IMR-90 (cell line): ENCODE measurements at regions not wholly inside any gene's neighbourhood (a gene's known extent, or its start where the extent isn't known, plus 50 kb on each side); places are given as distances from the start of the nearest gene placed in this dataset.

Experiments used
- ATAC-seq: fragments of 200-7000 bp; cut with Tn5 transposase; 2 replicates; pipeline ENCODE4 v1.9.1; 2020; ENCODE audit warnings: low read depth, mild to moderate bottlenecking, moderate library complexity
- BruUV-seq: library from RNA; stranded (reverse); fragments of 400-500 nt; replicated peaks from 2 replicates; lab custom pipeline; 2021; lab: Mats Ljungman, UMichigan
- CTCF ChIA-PET: fragments of 300-600 bp; formaldehyde crosslinking; extraction: SDS; loops from one replicate; lab custom pipeline; 2021; ENCODE audit warnings: antibody characterized with exemption; lab: Yijun Ruan, JAX
- POLR2A ChIA-PET: fragments of 300-600 bp; sonication (Branson Sonifier 250); formaldehyde crosslinking; loops from one replicate; lab custom pipeline; 2022; ENCODE audit warnings: antibody characterized with exemption; ENCODE audit not compliant: unreplicated experiment; lab: Charles Lee
- DNase-seq: peaks from one replicate; pipeline ENCODE4 v3.0.0; 2013
- H2AFZ ChIP-seq: replicated peaks from 2 replicates; pipeline ENCODE3; 2013; ENCODE audit warnings: low read length, mild to moderate bottlenecking; ENCODE audit not compliant: poor library complexity
- H2AK5ac ChIP-seq: 2 replicates; pipeline ENCODE4 v1.6.1; 2013; ENCODE audit warnings: low read depth, low read length, inconsistent platforms
- H2AK9ac ChIP-seq: replicated peaks from 2 replicates; pipeline ENCODE3; 2013; ENCODE audit warnings: mild to moderate bottlenecking, low read depth, low read length, moderate library complexity; ENCODE audit not compliant: poor library complexity
- H2BK120ac ChIP-seq: 2 replicates; pipeline ENCODE4 v1.6.1; 2013; ENCODE audit warnings: low read depth, low read length, inconsistent platforms
- H2BK15ac ChIP-seq: 3 replicates; pipeline ENCODE4 v1.6.1; 2013; ENCODE audit warnings: low read depth, low read length, inconsistent platforms
- H2BK20ac ChIP-seq: 2 replicates; pipeline ENCODE4 v1.6.1; 2013; ENCODE audit warnings: low read depth, mild to moderate bottlenecking, inconsistent platforms, low read length, moderate library complexity
- H2BK5ac ChIP-seq: 2 replicates; pipeline ENCODE4 v1.6.1; 2013; ENCODE audit warnings: mild to moderate bottlenecking, low read depth, low read length, inconsistent platforms; ENCODE audit not compliant: poor library complexity, severe bottlenecking
- H3K14ac ChIP-seq: replicated peaks from 2 replicates; pipeline ENCODE4 v1.6.1; 2013; ENCODE audit warnings: low read depth, low read length, inconsistent platforms
- H3K18ac ChIP-seq: 2 replicates; pipeline ENCODE4 v1.6.1; 2013; ENCODE audit warnings: low read depth, low read length, control low read depth
- H3K23ac ChIP-seq: 2 replicates; pipeline ENCODE4 v1.6.1; 2013; ENCODE audit warnings: low read depth, low read length, inconsistent platforms
- H3K27ac ChIP-seq: 2 replicates; pipeline ENCODE4 v1.5.1; 2013; ENCODE audit warnings: mild to moderate bottlenecking, control low read depth, low read length; ENCODE audit not compliant: insufficient read depth
- H3K27me3 ChIP-seq: 2 replicates; pipeline ENCODE4 v1.6.1; 2013; ENCODE audit warnings: low read length; ENCODE audit not compliant: control insufficient read depth, insufficient read depth
- H3K36me3 ChIP-seq: 2 replicates; pipeline ENCODE4 v1.6.1; 2013; ENCODE audit warnings: low read length, mixed read lengths; ENCODE audit not compliant: control insufficient read depth, insufficient read depth
- H3K4ac ChIP-seq: 2 replicates; pipeline ENCODE4 v1.6.1; 2013; ENCODE audit warnings: low read depth, low read length, inconsistent platforms
- H3K4me1 ChIP-seq: 2 replicates; pipeline ENCODE4 v1.6.1; 2013; ENCODE audit warnings: low read length, mixed read lengths; ENCODE audit not compliant: control insufficient read depth, insufficient read depth
- H3K4me2 ChIP-seq: 2 replicates; pipeline ENCODE4 v1.6.1; 2013; ENCODE audit warnings: low read depth, mild to moderate bottlenecking, control low read depth, low read length, moderate library complexity
- H3K4me3 ChIP-seq: 2 replicates; pipeline ENCODE4 v1.5.1; 2013; ENCODE audit warnings: low read depth, mild to moderate bottlenecking, control low read depth, low read length, moderate library complexity; ENCODE audit not compliant: insufficient read depth
- H3K56ac ChIP-seq: 2 replicates; pipeline ENCODE4 v1.6.1; 2013; ENCODE audit warnings: low read length, inconsistent platforms; ENCODE audit not compliant: insufficient read depth; ENCODE audit errors: extremely low read depth
- H3K79me1 ChIP-seq, 2 experiments: 2 replicates each; pipeline ENCODE4 v1.6.1; 2013; ENCODE audit warnings: low read length in 2 of 2, inconsistent platforms in 1 of 2, low read depth in 1 of 2
- H3K9ac ChIP-seq: 2 replicates; pipeline ENCODE4 v1.6.1; 2013; ENCODE audit warnings: low read depth, low read length, control low read depth
- H3K9me1 ChIP-seq: 2 replicates; pipeline ENCODE4 v1.6.1; 2013; ENCODE audit warnings: low read length, inconsistent platforms; ENCODE audit not compliant: insufficient read depth
- H3K9me3 ChIP-seq: 2 replicates; pipeline ENCODE4 v1.6.1; 2013; ENCODE audit warnings: low read length; ENCODE audit not compliant: control insufficient read depth, insufficient read depth
- H4K20me1 ChIP-seq: 2 replicates; pipeline ENCODE4 v1.6.1; 2013; ENCODE audit warnings: low read length, inconsistent platforms; ENCODE audit not compliant: insufficient read depth
- H4K5ac ChIP-seq: 2 replicates; pipeline ENCODE4 v1.6.1; 2013; ENCODE audit warnings: mild to moderate bottlenecking, low read depth, low read length, control low read depth
- H4K8ac ChIP-seq, 2 experiments: 2 replicates each; pipeline ENCODE4 v1.6.1; 2013; ENCODE audit warnings: low read depth in 2 of 2, low read length in 2 of 2, control low read depth in 1 of 2, inconsistent platforms in 1 of 2
- H4K91ac ChIP-seq: 2 replicates; pipeline ENCODE4 v1.6.1; 2013; ENCODE audit warnings: low read depth, low read length, inconsistent platforms; ENCODE audit not compliant: insufficient read depth
- BHLHE40 ChIP-seq: fragments of 150-350 bp; IDR thresholded peaks from 2 replicates; pipeline ENCODE4 v1.6.1; 2016; ENCODE audit warnings: mild to moderate bottlenecking, low read depth, low read length
- CEBPB ChIP-seq: IDR thresholded peaks from 2 replicates; pipeline ENCODE4 v1.6.1; 2012; ENCODE audit warnings: low read depth, low read length, improper control_type of control experiment
- CHD1 ChIP-seq: IDR thresholded peaks from 2 replicates; pipeline ENCODE4 v1.6.1; 2012; ENCODE audit warnings: low read depth, low read length, improper control_type of control experiment
- ELK1 ChIP-seq: fragments of 150-350 bp; IDR thresholded peaks from 2 replicates; pipeline ENCODE4 v1.6.1; 2016; ENCODE audit warnings: low read depth, mild to moderate bottlenecking, low read length, moderate library complexity, borderline replicate concordance
- FOS ChIP-seq: fragments of 150-350 bp; IDR thresholded peaks from 2 replicates; pipeline ENCODE4 v1.6.1; 2016; ENCODE audit warnings: low read depth, low read length
- MAFK ChIP-seq: IDR thresholded peaks from 2 replicates; pipeline ENCODE4 v1.6.1; 2012; ENCODE audit warnings: low read depth, low read length, improper control_type of control experiment
- MAZ ChIP-seq: IDR thresholded peaks from 2 replicates; pipeline ENCODE4 v1.6.1; 2012; ENCODE audit warnings: low read depth, mild to moderate bottlenecking, low read length, improper control_type of control experiment, moderate library complexity, borderline replicate concordance
- MXI1 ChIP-seq: IDR thresholded peaks from 2 replicates; pipeline ENCODE4 v1.6.1; 2012; ENCODE audit warnings: low read depth, mild to moderate bottlenecking, low read length, moderate library complexity, borderline replicate concordance
- NFE2L2 ChIP-seq: fragments of 150-350 bp; IDR thresholded peaks from 2 replicates; pipeline ENCODE4 v1.6.1; 2016; ENCODE audit warnings: low read depth, mild to moderate bottlenecking, low read length
- POLR2A ChIP-seq: IDR thresholded peaks from 2 replicates; pipeline ENCODE4 v1.6.1; 2012; ENCODE audit warnings: mild to moderate bottlenecking, low read depth, low read length
- RCOR1 ChIP-seq: IDR thresholded peaks from 2 replicates; pipeline ENCODE4 v1.6.1; 2012; ENCODE audit warnings: mild to moderate bottlenecking, low read length, improper control_type of control experiment; ENCODE audit not compliant: insufficient replicate concordance
- RFX5 ChIP-seq: IDR thresholded peaks from 2 replicates; pipeline ENCODE4 v1.8.0; 2012; ENCODE audit warnings: low read depth, mild to moderate bottlenecking, low read length, moderate library complexity
- SMC3 ChIP-seq: fragments of 150-350 bp; IDR thresholded peaks from 2 replicates; pipeline ENCODE4 v1.6.1; 2016; ENCODE audit warnings: low read depth, mild to moderate bottlenecking, antibody characterized with exemption, low read length, moderate library complexity
- WGBS, 2 experiments: methylation state at CpG; one replicate each; pipeline versions ENCODE4 v1.1.5 to v1.1.7; 2013; ENCODE audit warnings: missing lambda C conversion rate in 2 of 2; ENCODE audit not compliant: insufficient read length in 1 of 2; ENCODE audit errors: extremely low coverage in 2 of 2; 5-methylcytosine and 5-hydroxymethylcytosine counted together
- dilution Hi-C: fragments of 300-500 bp; cut with HindIII; formaldehyde crosslinking; loops from one replicate; pipeline ENCODE4 v1.14.3; 2018; ENCODE audit warnings: low sequenced_read_pairs; ENCODE audit not compliant: unreplicated experiment
- in situ Hi-C: fragments of 300-500 bp; cut with MboI; formaldehyde crosslinking; loops from 3 replicates; pipeline ENCODE4 v1.14.3; 2019; ENCODE audit warnings: low sequenced_read_pairs, inconsistent platforms, mixed read lengths
- intact Hi-C: fragments of 100-400 bp; cut with micrococcal nuclease; formaldehyde crosslinking; loops from 2 replicates; pipeline ENCODE4 v1.10.0; 2022
- TF ChIP-seq, protein P1 (sequence below): conservative IDR thresholded peaks from 2 replicates; pipeline ENCODE4 v1.5.1; 2012; ENCODE audit warnings: mild to moderate bottlenecking, low read depth, low read length, improper control_type of control experiment
- TF ChIP-seq, protein P2 (sequence below): fragments of 150-350 bp; IDR thresholded peaks from 2 replicates; pipeline ENCODE4 v1.6.1; 2017; ENCODE audit warnings: mild to moderate bottlenecking, antibody characterized with exemption, low read length, low read depth

GRCh38 chr6:56837322-56837894 is 117.5 kb upstream of the BEND6 start:
- BruUV-seq: no TSS peak

More at GRCh38 chr6:56837322-56837894, 117.5 kb upstream of the BEND6 start:
- no peak overlapping the region; the same call in 1 of the 2 replicates for H3K4me2 ChIP-seq
- H2AFZ ChIP-seq: no peak overlapping the region
- H3K4me1 ChIP-seq: peaks cover 3% of the 10 kb centered on the region; the same call in 1 of the 2 replicates
- no peak overlapping the region for H3K9ac ChIP-seq
- H2BK120ac ChIP-seq: no peak overlapping the region
- no peak overlapping the region for H3K27ac ChIP-seq
- no peak overlapping the region for H3K14ac ChIP-seq
- peaks cover 6 to 41% of the 10 kb centered on the region in 2 experiments; a peak in 2 of 4 replicates for H3K79me1 ChIP-seq
- H3K23ac ChIP-seq: peak overlapping the region; percentile 1; the same call in 1 of the 2 replicates
- H3K4ac ChIP-seq: no peak overlapping the region
- no peaks in the 10 kb centered on the region for H3K27me3 ChIP-seq
- no peak overlapping the region for H3K18ac ChIP-seq
- intact Hi-C loops: no loop called here
- H4K5ac ChIP-seq: no peak overlapping the region
- no peak overlapping the region for H2BK20ac ChIP-seq
- H3K9me1 ChIP-seq: peaks cover 3% of the 10 kb centered on the region; the same call in 1 of the 2 replicates
- no peak overlapping the region for H2BK15ac ChIP-seq
- ChIA-PET CTCF (no interaction called here), POLR2A (no interaction called here)
- no peak overlapping the region for H2BK5ac ChIP-seq
- no peak overlapping the region for H4K8ac ChIP-seq
- no peak overlapping the region for H2AK5ac ChIP-seq
- H4K91ac ChIP-seq: no peak overlapping the region
- ATAC-seq: no peak
- H3K36me3 ChIP-seq: no peaks in the 10 kb centered on the region
- DNase-seq: no peak
- dilution Hi-C loops: no loop called here
- H2AK9ac ChIP-seq: no peak overlapping the region
- H3K4me3 ChIP-seq: no peak overlapping the region
- TF ChIP-seq, protein P1, sequence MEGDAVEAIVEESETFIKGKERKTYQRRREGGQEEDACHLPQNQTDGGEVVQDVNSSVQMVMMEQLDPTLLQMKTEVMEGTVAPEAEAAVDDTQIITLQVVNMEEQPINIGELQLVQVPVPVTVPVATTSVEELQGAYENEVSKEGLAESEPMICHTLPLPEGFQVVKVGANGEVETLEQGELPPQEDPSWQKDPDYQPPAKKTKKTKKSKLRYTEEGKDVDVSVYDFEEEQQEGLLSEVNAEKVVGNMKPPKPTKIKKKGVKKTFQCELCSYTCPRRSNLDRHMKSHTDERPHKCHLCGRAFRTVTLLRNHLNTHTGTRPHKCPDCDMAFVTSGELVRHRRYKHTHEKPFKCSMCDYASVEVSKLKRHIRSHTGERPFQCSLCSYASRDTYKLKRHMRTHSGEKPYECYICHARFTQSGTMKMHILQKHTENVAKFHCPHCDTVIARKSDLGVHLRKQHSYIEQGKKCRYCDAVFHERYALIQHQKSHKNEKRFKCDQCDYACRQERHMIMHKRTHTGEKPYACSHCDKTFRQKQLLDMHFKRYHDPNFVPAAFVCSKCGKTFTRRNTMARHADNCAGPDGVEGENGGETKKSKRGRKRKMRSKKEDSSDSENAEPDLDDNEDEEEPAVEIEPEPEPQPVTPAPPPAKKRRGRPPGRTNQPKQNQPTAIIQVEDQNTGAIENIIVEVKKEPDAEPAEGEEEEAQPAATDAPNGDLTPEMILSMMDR: no peak
- TF ChIP-seq NFE2L2: no peak
- no peak for TF ChIP-seq SMC3
- TF ChIP-seq, protein P2, sequence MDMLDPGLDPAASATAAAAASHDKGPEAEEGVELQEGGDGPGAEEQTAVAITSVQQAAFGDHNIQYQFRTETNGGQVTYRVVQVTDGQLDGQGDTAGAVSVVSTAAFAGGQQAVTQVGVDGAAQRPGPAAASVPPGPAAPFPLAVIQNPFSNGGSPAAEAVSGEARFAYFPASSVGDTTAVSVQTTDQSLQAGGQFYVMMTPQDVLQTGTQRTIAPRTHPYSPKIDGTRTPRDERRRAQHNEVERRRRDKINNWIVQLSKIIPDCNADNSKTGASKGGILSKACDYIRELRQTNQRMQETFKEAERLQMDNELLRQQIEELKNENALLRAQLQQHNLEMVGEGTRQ: no peak
- no peak for TF ChIP-seq POLR2A
- TF ChIP-seq BHLHE40: no peak
- TF ChIP-seq MAZ: no peak
- TF ChIP-seq ELK1: no peak
- no peak for TF ChIP-seq RCOR1
- TF ChIP-seq MAFK: no peak
- no peak for TF ChIP-seq RFX5
- no peak for TF ChIP-seq MXI1
- no peak for TF ChIP-seq FOS
- no peak for TF ChIP-seq CEBPB
- no peak for TF ChIP-seq CHD1
- no peak overlapping the region for H3K56ac ChIP-seq
- in situ Hi-C loops: no loop called here
- H4K20me1 ChIP-seq: peaks cover 58% of the 10 kb centered on the region
- no peaks in the 10 kb centered on the region for H3K9me3 ChIP-seq
- WGBS, 2 experiments: 87% methylated on average over 3 of the region's 6 CpGs; no CpG with 5 or more reads in 1 of the 2 experiments
